GM21619 (cell line): ENCODE measurements at regions not wholly inside any gene's neighbourhood (a gene's known extent, or its start where the extent isn't known, plus 50 kb on each side); places are given as distances from the start of the nearest gene placed in this dataset.
"Not testable (repeated sequence)": the region's sequence is repeated elsewhere in the genome, so short reads cannot be mapped to it uniquely, and the experiment has no call there.

ENCODE experiments used
- ATAC-seq: cut with Tn5 transposase; IDR thresholded peaks from one replicate; pipeline ENCODE4 v1.9.1; 2021; ENCODE audit not compliant: unreplicated experiment

GRCh38 chr2:83901317-83901716, 557.8 kb downstream of the SUCLG1 start:
- no peak for ATAC-seq

DNA sequence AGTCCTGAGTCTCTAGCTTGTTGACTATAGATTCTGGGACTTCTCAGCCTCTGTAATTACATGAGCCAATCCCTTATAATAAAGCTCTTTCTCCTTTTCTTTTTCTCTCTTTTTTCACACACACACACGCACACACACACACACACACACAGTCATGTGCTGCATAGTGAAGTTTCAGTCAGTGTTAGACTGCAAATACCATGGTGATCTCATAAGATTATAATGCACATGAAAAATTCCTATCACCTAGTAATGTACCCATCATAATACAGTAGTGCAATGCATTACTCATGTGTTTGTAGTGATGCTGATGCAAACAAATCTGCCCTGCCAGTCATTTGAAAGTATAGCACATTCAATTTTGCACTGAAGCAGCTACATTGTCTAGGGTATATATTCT, 558.2 kb downstream of the SUCLG1 start:
- no peak for ATAC-seq

DNA sequence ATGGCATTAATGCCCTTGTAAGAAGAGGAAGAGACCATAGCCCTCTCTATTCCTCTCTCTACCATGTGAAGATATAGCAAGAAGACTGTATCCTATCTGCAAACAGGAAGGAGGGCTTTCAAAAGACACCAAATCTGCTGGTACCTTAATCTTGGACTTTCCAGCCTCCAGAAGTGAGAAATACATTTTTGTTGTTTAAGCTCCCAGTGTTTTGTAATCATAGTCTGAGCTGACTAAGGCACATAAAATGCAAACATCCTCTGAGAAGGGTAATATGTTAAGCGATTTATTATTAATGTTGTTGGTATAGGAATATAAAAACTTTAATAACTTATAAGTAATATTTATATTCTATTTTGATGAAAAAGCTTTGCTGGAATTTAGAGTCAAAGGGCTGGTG, 559.8 kb downstream of the SUCLG1 start:
- no peak for ATAC-seq

- ATAC-seq, result no peak
Measured at GRCh38 chr2:83894976-83895375, 564.1 kb downstream of the SUCLG1 start.

DNA sequence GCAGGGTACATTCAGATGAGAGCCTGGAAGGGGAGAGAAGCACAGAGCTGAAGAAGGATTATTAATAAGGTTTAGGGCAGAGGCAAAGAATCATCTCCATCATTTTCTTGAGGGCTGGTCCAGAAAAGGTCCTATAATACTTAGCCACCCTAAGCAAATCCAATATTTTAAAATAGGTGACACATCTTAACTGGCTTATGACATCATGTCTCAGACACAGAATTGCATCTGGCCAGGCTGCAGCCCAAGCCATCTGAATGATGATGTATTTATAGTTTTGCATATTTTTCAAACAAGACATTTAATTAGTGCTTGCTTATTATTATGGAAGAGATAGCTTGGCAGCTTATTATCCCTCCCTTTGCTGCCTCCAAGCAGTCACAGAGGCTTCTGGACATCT, 571.3 kb downstream of the SUCLG1 start:
- no peak for ATAC-seq

DNA sequence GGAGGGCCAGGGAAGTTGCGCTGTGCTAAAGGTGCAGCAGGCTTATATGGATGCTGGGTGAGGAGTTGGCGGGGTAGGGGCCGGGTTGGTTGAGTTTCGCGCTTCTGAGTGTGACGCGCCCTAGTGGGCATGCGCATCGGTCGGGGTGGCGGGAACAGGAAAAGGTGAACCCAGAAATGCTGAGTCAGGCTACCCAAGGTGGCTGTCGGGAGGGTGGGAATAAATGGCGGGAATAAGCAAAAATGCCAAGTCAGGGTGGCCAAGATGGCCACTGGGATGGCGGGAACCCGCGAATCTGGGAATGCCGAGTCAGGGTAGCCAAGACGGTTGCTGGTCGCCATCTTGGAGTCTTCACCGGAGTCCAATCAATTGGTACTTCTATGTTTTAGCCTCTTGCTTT, 580.0 kb downstream of the SUCLG1 start:
- ATAC-seq, result no peak

DNA sequence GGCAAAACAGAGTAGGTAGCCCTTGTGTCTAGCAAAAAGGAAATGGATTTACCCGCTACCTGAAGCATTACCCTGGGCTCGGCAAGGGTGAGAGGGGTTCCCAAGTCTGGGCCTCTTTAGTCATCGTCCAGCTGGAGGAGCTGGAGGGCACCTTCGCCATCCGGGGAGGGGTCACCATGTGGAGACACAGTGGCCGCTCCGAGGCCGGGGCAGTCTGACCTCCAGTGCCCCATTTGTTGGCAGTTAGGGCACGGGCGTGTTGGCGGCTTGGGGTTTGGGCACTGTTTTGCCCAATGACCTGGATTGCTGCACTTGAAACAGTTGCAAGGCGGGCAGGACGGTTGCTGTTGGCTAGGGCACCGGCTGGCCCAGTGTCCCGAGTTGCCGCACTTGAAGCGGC, 581.8 kb downstream of the SUCLG1 start:
- not testable (repeated sequence) for ATAC-seq

DNA sequence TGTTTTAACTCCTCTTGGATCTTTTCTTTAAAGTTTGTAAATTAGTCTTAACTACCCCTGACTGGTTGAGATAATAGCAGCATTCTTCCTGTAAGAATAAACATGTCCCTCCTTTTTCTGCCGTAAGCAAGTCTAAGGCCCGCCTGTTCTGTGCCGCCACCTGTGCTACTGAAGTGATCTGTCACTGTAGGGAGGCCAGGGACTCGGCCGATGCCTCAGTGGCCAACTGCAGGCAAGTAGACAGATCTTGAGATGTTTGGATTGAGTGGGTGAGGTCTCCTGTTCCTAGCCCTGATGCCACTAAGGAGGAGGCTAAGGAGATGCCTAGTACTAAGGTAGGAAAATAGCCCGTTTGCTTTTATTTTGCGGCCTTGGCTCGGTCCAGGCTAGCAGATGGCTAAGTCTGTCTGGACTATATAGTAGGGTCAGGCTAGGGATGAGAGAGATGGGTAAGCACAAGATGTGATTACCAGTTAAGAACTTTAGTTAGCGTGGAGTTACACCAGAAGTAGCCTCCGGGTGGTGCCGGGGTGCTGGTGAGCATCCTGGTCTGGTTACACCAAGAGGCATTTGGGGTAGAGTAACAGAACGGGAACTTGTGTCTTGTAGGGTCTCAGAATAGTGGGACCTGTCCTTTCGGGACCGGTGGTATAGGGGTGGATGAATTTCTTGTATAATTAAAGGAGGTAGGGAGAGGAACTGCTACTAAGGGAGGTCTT, 584.2 kb downstream of the SUCLG1 start:
- ATAC-seq, result no peak

DNA sequence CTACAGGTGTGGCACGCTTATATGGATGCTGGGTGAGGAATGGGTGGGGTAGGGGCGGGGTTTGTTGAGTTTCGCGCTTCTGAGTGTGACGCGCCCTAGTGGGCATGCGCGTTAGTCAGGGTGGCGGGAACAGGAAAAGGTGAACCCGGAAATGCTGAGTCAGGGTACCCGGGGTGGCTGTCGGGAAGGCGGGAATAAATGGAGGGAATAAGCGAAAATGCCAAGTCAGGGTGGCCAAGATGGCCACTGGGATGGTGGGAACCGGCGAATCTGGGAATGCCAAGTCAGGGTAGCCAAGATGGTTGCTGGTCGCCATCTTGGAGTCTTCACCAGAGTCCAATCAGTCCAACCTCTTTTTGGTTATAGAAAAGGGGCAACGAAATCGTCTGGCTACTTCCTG, 585.0 kb downstream of the SUCLG1 start:
- ATAC-seq, result no peak

GRCh38 chr2:83873110-83873509, 586.0 kb downstream of the SUCLG1 start:
- no peak for ATAC-seq

GRCh38 chr2:83866211-83866610, 592.9 kb downstream of the SUCLG1 start:
- no peak for ATAC-seq

- ATAC-seq, result no peak
Measured at GRCh38 chr2:83862600-83862999, 596.5 kb downstream of the SUCLG1 start.

GRCh38 chr2:83860320-83860719, 598.8 kb downstream of the SUCLG1 start:
- ATAC-seq, result no peak

- no peak for ATAC-seq
Measured at GRCh38 chr2:83859553-83859952, 599.5 kb downstream of the SUCLG1 start.

- ATAC-seq, result no peak
Measured at GRCh38 chr2:83851066-83851465, 608.0 kb downstream of the SUCLG1 start.

DNA sequence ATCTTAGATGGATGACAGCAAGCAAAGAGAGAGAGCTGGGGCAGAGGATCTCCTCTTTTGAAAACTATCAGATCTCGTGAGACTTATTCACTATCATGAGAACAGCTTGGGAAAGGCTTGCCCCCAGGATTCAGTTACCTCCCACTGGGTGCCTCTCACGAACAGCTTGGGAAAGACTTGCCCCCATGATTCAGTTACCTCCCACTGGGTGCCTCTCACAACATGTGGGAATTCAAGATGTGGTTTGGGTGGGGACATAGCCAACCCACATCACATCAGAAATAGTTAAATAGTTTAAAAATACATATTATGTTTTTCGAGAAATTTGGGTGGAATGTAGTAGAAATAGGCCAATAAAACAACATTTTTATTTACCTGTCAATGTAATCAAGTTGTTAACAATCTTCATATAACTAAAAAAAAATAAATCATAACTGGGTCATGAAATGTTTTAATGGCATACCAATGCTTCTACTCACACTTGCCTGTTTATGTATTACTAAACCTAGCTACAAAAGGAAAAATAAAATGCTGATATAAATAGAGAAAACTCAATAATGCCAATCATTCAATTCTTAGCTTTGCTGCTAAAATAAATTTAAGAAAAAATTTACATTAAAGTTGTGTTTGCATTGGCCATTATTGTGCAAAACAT, 608.9 kb downstream of the SUCLG1 start:
- no peak for ATAC-seq

DNA sequence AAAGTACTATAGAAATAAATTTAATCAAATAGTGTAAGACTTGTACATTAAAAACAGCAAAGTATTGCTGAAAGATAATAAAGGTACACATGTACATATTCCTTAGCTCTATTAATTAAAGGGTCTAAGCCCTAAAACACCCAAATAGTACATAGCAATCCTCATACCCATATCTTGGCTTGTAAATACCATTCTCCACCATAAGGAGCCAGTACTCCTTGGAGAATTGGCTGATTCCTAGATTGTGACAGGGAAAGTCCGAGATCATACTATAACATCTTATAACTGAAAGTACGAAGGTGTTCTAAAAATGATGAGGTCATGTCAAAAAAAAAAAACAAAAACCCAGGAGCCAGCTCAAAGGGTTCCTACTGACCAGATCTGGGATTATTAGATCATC, 614.6 kb downstream of the SUCLG1 start:
- ATAC-seq, result no peak

DNA sequence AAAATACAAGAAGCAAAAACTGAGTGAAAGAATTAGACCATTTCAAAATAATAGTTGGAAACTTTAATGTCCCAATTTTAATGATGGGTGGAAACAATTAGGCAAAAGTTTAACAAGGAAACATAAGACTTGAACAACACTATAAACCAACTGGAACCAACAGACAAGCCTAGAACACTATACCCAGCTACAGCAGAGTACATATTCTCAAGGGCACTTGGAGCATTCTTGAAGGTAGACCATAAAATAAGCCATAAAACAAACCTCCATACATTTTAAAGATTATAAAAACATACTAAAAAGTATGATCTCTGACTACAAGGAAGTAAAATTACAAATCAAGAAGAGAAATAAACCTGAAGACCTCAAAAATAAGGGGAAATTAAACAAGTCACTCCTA, 616.7 kb downstream of the SUCLG1 start:
- no peak for ATAC-seq

DNA sequence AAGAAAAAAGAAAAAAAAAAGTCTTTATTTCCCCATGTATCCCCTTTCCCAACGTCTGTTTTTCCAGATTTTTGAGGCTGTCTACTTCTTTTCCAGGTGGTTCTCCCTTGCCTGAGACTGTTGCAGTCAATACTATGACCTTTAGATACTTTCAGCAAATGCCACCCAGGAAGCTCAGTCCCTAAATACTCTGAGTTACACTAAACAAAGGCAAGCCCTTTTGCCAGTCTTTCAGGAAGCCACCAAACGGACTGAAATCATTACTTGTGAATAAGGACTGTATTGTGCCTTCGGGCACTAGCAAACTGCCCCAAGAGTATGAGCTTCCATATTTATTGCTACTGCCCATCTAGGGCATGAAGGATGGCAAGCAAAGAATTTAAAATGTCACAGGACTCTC, 621.3 kb downstream of the SUCLG1 start:
- no peak for ATAC-seq

DNA sequence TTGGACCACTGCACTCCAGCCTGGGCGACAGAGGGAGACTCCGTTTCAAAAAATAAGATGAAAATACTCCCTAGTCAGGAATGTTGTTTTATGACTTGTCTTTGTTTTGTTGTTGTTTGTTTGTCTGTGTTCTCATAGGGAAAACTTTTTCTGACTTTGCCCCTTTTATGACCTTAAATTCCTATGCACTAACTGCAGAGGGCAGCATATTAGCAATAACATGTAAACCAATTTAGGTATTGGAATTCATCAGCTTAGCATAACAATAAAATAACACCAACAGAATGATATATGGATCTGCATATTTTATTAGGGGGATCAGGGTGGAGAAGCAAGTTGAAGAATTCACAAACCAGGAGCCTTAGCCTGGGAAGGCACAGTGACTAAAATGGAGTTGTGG, 631.5 kb downstream of the SUCLG1 start:
- ATAC-seq, result no peak

GRCh38 chr2:83826577-83826976, 632.5 kb downstream of the SUCLG1 start:
- no peak for ATAC-seq

DNA sequence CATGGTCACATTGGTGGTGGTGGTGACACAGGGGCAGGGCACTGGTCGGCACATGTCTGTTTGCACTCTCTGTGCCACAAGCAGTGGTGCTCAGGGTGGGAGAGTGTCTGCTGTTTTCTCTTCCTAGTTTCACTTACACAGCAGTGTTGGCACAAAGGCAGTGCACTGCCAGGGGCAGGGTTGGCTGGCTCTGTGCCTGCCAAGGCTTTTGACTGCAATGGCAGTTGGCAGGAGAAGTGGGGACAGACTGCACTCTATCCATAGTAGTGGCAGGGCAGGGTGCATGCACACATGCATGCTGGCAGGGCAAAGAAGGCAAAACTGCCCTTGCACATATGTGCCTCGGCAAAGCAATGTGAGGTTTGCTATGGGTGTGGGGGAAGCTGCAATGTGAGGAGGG, 635.9 kb downstream of the SUCLG1 start:
- ATAC-seq, result no peak

DNA sequence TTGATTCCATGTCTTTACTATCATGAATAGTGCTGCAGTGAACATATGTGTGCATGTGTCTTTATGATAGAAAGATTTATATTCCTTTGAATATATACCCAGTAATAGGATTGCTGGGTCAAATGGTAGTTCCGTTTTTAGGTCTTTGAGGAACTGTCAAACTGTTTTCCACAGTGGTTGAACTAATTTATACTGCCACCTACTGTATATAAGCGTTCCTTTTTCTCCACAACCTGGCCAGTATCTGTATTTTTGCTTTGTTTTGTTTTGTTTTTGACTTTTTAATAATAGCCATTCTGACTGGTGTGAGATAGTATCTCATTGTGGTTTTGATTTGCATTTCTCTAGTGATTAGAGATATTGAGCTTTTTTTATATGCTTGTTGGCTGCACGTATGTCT, 641.6 kb downstream of the SUCLG1 start:
- no peak for ATAC-seq
